GM21529 (cell line): ENCODE measurements at regions not wholly inside any gene's neighbourhood (a gene's known extent, or its start where the extent isn't known, plus 50 kb on each side); places are given as distances from the start of the nearest gene placed in this dataset.
"Not testable (repeated sequence)": the region's sequence is repeated elsewhere in the genome, so short reads cannot be mapped to it uniquely, and the experiment has no call there.

Experiments
- ATAC-seq: cut with Tn5 transposase; IDR thresholded peaks from one replicate; pipeline ENCODE4 v1.9.1; 2021; ENCODE audit not compliant: unreplicated experiment

DNA sequence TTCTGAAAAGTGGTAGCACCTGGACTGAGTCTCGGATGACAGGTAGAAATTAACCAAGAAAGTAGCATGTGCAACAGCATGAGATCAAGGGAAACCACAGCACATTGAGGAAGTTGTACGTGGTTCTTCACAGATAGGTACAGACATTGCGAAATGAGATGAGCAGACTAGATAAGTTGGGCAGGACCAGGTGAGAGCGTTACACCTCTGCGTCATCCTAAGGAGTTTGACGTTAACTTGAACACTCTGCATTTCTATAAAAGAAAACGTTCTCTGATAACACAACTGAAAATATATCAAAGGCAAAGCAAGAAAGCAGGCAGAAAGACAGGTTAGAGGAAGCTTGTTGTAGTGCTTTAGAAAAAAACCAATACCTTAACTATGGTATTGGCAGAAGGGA is 98.5 kb upstream of the RASSF8 start:
- ATAC-seq = no peak

DNA sequence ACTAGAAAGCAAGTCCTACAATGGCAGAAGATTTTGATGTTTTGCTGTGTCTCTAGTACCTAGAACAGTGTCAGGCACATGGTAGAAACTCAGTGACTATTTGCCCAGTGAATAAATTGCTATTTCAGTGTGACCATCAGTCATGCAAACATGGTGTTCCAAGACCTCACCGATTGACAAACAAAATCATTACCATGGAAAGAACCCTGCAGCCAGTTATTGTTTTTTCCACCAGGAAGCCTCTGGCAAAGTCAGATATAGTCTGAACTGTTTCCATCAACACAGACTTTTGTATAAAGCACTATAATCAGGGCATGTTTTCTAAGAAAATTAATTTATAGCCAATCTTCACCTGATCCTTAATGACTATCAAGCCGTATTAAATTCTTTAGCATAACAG is 97.3 kb upstream of the RASSF8 start:
- no peak for ATAC-seq

DNA sequence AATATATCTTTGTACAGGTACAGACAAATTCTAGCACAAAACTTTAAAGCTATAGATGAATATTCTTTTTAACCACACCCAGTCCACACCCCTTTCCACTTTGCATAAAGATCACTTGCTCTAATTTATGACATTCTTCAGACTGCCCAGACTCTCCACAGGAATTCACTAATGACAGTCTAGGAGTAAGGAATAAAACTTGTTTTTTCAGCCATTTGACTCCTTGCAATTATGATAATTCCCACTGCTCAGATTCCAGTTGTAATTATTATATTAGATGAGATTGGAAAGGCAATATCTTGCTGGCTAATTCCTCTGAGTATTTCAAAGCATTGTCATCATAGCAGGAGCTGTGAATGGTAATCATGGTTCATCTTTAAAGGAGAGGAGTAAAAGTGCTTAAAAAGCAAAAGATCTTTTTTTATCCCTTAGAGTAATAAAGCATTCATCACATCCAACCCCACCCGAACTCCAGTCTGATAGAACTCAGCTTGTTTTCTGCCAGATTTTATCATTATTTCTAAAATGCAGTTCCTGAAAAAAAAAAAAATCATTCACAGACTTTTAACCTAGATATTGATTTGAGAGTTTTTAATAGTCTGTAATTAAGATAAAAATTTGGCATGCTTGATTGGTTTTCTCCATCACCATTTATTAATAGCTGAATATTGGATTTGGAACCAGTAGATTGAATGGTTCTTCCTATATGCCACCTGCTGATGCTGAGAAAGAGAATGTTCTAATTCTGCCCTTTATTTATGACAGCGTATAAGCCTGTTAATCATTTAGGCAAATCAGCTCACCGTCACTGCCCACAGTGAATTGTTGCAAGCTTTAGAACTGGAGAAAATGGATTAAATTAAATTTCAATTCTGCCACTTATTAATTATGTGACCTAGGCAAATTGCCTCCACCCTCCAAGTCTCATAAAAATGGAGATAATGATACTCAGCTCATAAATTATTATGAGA is 93.9 kb upstream of the RASSF8 start:
- ATAC-seq = no peak

DNA sequence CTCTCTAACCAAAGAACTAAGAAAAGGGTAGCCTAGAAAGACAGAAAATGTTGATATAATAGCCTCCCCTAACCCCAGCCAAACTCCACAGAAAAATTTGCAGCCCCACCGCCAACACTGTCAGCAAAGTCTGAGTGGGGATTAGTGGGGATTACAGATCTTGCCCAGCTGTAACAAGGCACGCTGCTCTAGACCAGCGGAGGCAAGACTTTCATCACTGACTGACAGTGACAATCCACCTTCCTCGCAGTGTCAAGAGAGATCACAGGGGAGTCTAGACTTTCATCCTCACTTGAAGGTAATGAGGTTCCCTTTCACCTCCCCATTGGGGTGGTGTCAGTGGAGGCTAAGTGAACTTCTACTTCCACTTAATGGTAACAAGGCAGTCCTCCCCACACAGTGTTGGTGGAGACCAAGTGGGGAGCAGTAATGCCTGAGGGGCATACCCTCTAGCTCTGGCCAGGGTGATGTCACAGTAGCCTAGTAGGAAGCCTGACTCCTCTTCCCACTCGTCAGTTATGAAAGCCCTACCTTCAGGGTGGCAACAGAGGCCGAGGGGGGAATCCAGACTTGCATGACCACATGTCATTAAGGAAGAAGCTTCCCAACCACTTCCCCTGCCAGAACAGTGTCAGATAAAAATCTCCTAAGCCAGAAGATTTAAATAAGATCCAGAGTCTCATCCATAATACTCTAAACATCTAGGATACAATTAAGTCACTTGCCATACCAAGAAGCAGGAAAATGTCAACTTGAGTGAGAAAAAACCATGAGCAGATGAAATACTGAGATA is 91.7 kb upstream of the RASSF8 start:
- no peak for ATAC-seq

DNA sequence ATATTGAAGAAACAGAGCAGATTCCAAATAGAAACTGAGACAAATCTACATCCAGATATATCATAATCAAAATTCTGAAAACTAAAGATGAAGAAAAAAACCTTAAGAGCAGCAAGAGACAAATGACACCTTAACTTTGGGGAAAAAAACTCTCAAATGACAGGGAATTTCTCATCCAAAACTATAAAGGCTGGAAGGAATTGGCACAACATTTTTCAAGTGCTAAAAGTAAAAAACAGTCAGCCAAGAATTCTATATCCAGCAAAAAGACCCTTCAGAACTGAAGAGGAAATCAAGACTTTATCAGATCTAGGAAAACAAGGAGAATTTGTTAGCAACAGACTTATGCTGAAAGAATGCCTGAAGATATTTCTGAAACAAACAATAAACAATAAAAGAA is 90.3 kb upstream of the RASSF8 start:
- no peak for ATAC-seq

DNA sequence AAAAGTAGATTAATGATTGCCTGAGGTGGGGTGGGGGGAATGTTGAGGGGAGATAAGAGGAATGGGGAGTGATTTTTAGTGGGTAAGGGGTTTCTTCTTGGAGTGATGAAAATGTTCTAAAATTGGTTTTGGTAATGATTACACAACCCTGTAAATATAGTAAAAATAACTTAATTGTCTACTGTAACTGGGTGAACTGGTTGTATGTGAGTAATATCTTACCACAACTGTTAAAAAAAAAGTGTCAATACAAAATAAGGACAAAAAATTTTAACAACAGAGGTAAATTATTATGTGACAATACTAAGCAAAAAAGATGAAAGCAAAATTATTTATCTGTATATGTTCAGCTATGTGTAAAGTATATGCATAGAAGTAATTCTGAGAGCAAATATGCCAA is 86.3 kb upstream of the RASSF8 start:
- ATAC-seq = no peak

DNA sequence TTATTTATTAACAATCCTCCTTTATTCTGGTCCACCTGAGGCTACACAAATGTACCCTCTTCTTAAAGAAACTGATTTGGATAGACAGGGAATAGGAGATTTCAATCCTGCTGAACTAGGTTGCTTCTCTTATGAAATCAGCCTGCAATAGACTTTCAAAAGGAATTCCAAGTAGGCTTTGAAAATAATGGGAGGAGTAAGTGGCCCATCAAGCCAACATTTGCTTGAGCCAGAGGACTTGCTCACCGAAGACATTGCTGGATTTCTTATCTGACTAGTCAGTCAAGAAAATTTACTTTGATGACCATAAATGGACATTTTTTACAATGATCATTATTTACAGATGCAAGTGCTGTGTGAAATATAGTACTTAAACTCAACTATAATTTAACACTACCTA is 82.8 kb upstream of the RASSF8 start:
- ATAC-seq = no peak

DNA sequence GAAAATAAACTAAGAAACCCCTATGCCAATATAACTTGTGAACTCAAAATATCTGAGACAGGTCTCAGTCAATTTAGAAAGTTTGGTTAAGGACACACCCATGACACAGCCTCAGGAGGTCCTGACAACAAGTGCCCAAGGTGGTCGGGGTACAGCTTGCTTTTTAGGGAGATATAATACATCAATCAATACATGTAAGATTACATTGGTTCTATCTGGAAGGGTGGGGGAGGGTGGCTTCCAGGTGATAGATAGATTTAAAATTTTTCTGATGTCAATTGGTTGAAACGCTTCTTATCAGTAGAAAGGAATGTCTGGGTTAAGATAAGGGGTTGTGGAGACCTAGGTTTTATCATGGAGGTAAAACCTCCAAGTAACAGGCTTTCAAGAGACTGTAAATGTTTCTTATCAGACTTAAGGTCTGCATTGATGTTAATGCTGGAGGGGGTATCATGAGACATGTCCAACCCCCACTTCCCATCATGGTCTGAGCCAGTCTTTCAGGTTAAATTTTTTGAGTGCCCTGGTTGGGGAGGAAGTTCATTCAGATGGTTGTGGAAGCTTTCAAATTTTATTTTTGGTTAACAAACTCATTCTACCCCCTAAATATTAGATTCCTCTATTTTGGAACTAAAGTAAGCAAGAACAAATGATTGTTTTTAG is 82.0 kb upstream of the RASSF8 start:
- ATAC-seq = no peak

DNA sequence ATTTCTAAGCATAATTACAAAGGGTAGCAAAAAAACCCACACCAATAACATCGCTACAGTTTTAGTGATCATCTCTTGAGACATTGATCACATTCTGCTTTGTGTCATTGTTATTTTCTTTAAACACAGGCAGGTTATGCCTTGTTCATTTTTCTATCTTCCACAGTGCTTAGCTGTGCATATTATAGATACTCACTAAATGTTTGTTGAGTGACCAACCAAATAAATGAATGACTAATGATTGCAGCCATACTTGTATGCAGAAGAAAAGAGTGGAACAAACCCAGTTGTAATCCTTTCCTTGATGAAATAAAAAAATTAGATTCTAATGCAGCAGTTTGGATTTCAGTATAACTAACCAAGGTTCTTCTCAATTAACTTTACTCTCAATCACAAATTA is 81.0 kb upstream of the RASSF8 start:
- no peak for ATAC-seq

DNA sequence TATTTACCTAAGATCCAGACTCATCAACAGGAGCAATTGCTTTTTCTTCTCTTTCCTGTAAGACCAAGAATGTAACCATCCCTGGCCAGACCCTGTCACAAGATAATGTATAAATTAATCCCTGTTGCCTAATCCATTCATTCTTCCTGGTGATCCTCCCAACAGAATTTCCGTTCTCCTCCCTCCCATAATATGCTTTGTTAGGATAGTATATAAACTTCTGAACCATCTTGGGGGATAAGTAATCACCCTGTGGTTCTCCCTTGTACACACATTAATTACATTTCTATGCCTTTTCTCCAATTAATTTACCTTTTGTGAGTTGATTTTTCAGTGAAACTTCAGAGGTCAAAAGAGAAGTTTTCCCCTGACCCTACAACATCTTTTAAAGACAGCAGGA is 76.2 kb upstream of the RASSF8 start:
- no peak for ATAC-seq

DNA sequence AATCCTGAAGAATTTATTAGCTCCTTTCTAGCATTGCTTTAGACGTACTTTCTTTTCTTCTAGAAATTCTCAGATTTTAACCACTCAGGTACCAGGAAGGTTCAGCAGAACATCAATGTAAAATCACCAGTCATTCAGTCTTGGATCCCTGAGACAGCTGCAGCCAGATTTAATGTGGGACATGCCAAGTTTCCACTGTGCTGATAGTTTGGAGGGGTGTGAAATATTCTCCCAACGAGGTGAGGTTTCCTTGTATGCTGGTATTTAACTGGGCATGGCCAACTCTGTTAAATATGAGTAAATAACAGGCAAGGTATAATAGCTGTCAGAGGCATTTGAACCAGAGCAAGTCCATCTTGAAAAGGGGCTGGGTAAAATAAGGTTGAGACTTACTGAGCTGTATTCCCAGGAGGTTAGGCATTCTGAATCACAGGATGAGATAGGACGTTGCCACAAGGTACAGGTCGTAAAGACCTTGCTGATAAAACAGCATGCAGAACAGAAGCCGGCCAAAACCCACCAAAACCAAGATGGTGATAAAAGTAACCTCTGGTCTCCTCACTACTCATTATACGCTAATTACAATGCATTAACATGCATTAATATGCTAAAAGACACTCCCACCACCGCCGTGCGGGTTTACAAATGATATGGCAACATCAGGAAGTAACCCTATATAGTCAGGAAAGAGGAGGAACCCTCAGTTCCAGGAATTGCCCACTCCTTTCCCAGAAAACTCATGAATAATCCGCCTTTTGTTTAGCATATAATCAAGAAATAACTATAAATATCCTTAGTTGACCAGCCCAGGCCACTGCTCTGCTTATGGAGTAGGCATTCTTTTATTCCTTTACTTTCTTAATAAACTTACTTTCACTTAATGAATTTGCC is 75.2 kb upstream of the RASSF8 start:
- ATAC-seq = no peak

DNA sequence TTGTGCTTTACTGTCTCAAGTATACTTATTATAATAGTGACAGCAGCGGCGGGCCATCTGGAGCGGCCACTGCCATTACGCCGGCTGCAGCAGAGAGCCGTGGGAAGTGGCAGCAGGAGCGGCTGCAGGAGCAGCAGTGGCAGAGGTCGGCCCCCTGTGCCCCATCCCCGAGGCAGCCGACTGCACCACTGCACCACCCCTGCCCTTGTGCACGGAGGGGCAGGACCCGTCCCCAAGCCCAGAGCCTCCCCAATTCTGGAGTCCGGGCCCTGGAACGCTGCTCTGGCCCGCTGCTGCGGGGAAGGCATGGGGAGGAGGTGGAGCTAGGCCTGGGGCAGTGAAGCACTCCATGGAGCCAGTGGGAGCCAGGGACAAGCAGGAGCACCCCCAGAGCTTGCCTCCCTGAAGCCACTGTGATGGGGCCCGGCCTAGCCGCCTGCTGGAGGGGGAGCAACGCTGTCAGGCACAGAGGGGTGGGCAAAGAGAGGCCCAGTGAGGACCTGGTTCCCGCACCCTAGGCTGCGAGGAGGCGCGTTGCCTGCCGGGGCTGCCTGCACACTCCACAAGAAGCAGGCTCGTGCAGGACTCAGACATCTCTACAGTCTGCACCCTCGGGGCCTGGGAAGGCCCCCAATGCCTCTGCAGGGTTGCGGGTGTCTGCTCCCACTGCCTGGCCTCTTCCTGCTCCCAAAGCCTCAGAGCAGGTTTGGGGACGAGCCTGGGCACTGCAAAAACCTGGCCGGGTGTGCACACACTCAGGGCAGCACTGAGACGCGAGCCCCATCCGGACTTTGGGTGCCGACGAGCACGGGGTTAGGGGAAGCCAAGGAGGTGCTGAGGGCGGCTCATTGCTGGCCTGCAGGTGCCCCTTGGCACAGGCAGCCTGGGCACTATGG is 74.2 kb upstream of the RASSF8 start:
- no peak for ATAC-seq

DNA sequence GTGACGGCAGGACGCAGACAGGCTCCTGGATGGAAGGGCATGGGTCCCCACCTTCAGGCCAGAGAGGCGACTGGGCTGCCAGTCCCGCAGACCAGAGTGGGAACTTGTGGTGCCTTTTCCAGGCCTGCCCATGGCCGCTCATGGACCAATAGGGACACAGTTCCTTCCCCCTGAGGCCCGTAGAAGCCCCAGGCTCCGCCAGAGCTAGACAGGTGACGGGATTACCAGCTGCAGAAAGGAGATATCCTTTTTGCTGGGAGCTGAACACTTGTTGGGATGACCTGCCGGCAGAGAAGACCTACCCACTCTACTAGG is 73.6 kb upstream of the RASSF8 start:
- ATAC-seq = no peak

DNA sequence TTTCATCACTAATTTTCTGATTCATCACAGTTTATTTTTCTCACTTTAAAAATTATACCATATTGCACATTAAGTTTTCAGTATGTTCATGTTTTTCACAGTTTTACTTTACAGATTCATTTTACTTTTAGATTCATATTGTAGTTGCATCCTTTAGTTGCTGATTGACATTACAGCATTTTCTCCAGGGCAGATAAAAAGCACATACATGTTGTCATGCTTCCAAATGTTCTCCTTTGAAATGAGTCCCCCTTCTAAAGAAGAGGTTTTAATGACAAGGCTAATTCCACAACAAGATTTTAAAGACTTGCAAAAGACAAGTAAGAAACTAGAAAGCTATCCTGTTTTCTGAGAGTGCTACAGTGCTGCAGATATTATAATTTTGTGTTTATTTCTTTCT is 72.1 kb upstream of the RASSF8 start:
- ATAC-seq = no peak

DNA sequence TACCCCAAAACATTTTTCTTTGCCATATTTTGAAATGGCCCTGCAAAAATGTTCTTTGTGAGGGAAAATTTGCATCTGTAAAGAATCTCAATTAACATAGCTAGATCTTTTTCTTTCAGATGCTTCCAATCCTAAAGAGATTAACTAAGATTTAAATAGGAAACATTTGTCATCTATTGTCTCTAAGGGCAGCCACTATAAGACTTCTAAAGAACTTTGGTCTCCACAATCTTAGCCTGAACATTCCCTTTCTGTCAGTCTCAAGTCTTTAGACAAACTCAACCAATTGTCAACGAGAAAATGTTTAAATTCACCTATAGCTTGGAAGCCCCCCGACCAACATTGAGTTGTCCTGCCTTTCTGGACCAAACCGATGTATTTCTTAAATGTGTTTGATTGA is 71.1 kb upstream of the RASSF8 start:
- ATAC-seq = no peak

DNA sequence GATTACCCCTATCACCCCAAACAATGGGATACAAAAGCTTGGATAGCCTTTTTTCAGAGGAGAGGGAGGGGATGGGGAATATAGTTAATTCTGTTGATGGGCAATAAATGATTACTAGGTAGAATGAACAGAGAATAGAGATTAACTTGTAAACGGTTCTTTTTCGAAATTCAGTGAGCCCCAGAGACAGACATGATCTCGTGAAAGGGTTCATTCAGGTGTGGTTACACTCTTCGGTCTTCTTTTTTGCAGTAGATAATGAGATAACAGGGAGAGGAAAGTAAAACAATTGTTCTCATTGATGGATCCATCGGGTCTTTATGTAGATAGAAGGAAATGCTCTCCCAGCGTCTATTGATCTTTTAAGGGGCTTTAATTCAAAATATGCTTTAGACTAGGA is 69.3 kb upstream of the RASSF8 start:
- no peak for ATAC-seq

DNA sequence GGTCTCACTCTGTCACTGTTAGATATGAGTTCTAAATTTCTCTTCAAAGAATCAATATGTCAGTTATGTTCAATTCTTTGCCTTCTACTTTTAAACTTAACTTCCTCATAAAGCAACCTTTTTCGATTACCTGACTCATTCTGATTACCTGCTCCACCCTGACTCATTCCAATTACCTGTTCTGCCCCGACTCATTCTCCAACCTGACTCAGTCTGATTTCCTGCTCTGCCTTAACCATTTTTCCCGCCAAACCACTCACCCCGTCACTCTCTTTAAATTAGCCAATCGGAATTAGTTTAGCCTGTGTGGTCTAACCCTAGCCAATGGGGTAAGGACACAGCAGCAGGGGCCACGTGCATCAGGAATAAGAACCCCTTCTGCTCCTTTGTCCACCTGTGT is 67.4 kb upstream of the RASSF8 start:
- not testable (repeated sequence) for ATAC-seq

DNA sequence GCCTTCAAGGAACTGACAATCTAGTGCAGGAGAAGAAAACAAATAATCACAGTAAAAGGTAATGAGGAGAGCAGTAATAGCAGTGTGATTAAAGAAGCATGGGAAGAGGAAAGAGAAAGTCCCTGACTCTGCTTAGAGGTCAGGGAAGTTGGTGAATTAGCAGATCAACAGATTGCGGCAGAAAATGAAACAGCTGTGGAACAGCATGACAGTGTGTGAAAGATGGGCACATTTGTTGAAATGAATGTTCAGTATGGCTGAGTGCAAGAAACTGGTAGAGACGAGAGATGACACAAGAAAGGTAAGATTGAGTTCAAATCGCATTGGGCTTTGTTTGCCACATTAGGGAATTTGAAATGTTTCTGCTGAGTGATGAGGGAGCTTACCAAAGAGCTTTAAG is 63.7 kb upstream of the RASSF8 start:
- no peak for ATAC-seq

DNA sequence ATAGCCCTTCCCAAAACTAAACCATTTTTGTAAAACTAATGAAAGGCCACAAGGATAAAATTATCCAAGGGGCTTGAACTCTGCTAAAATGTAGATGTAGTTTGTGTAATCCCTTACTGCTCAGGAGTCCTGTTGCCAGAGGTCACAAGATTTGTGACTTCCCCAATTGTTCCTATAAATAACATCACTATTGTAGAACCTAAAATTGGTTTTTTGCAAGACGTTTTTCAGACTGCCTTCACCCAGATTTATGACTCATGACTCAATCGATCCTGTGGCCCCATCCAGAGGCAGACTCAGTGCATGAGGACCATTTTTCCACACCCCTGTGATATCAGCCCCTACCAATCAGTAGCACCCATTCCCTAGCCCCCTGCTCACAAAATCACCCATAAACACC is 61.5 kb upstream of the RASSF8 start:
- ATAC-seq = no peak
